H1 (cell line): ENCODE measurements at regions not wholly inside any gene's neighbourhood (a gene's known extent, or its start where the extent isn't known, plus 50 kb on each side); places are given as distances from the start of the nearest gene placed in this dataset.

Experiments used
- CTCF ChIA-PET: fragments of 300-600 bp; sonication (Branson Sonifier 250); formaldehyde crosslinking; loops from one replicate; lab custom pipeline; 2021; ENCODE audit not compliant: partially characterized antibody; lab: Charles Lee
- POLR2A ChIA-PET: fragments of 300-600 bp; sonication (Branson Sonifier 250); formaldehyde crosslinking; loops from one replicate; lab custom pipeline; 2021; ENCODE audit warnings: inconsistent platforms; ENCODE audit not compliant: partially characterized antibody; lab: Charles Lee
- DNase-seq, 2 experiments: peaks; one replicate each; pipeline versions ENCODE4 v3.0.0 to v3.0.0-alpha.2; 2010 to 2022; ENCODE audit warnings: low spot score in 2 of 2, low read depth in 1 of 2, mixed read lengths in 1 of 2
- FAIRE-seq: peaks from 2 replicates; lab custom pipeline; 2011; peaks lifted over from hg19 to GRCh38; lab: Jason Lieb, UNC
- H2AFZ ChIP-seq: 2 replicates; pipeline ENCODE4 v1.8.1; 2012; ENCODE audit warnings: low read length, inconsistent platforms
- H2AK5ac ChIP-seq: 2 replicates; pipeline ENCODE4 v1.6.1; 2013; ENCODE audit warnings: low read depth, low read length
- H2BK120ac ChIP-seq: replicated peaks from 2 replicates; pipeline ENCODE3; 2013; ENCODE audit warnings: low read depth, low read length, inconsistent platforms
- H2BK12ac ChIP-seq: 2 replicates; pipeline ENCODE4 v1.6.1; 2013; ENCODE audit warnings: low read depth, low read length
- H2BK15ac ChIP-seq: 2 replicates; pipeline ENCODE4 v1.6.1; 2013; ENCODE audit warnings: low read length
- H2BK20ac ChIP-seq: 2 replicates; pipeline ENCODE4 v1.6.1; 2013; ENCODE audit warnings: low read length
- H2BK5ac ChIP-seq: 2 replicates; pipeline ENCODE4 v1.6.1; 2013; ENCODE audit warnings: low read depth, low read length
- H3K14ac ChIP-seq: 2 replicates; pipeline ENCODE4 v1.6.1; 2013; ENCODE audit warnings: inconsistent platforms; ENCODE audit not compliant: insufficient read length
- H3K18ac ChIP-seq: 2 replicates; pipeline ENCODE4 v1.6.1; 2013; ENCODE audit warnings: low read length; ENCODE audit errors: extremely low read depth
- H3K23ac ChIP-seq: 2 replicates; pipeline ENCODE4 v1.6.1; 2013; ENCODE audit warnings: inconsistent platforms; ENCODE audit not compliant: insufficient read length
- H3K23me2 ChIP-seq: 2 replicates; pipeline ENCODE4 v1.6.1; 2013; ENCODE audit warnings: low read depth, low read length
- H3K27ac ChIP-seq: 2 replicates; pipeline ENCODE4 v1.6.1; 2011; ENCODE audit warnings: low read depth, low read length, inconsistent platforms
- H3K27me3 ChIP-seq, 4 experiments: replicated peaks in 1 of 4; 1 replicate in 1 of 4; 2 replicates in 3 of 4; pipeline versions ENCODE4 v1.6.1 to v1.8.1; 2011 to 2013; ENCODE audit warnings: low read length in 3 of 4, mild to moderate bottlenecking in 3 of 4, inconsistent platforms in 2 of 4, mixed read lengths in 2 of 4, moderate library complexity in 1 of 4; ENCODE audit not compliant: control insufficient read depth in 3 of 4, insufficient read depth in 3 of 4; ENCODE audit errors: extremely low read depth in 1 of 4
- H3K36me3 ChIP-seq, 4 experiments: 2 replicates each; pipeline versions ENCODE4 v1.6.1 to v1.8.1; 2011 to 2013; ENCODE audit warnings: mild to moderate bottlenecking in 4 of 4, low read length in 3 of 4, moderate library complexity in 2 of 4, control low read depth in 1 of 4, inconsistent platforms in 1 of 4; ENCODE audit not compliant: insufficient read depth in 4 of 4, control insufficient read depth in 2 of 4
- H3K4ac ChIP-seq: replicated peaks from 2 replicates; pipeline ENCODE3; 2013; ENCODE audit warnings: low read length, low read depth, mixed read lengths, inconsistent platforms; ENCODE audit not compliant: insufficient read length
- H3K4me1 ChIP-seq, 4 experiments: replicated peaks in 1 of 4; 1 replicate in 1 of 4; 2 replicates in 3 of 4; pipeline versions ENCODE4 v1.6.1 to v1.8.1; 2011 to 2013; ENCODE audit warnings: low read length in 3 of 4, inconsistent platforms in 2 of 4, mixed read lengths in 1 of 4; ENCODE audit not compliant: insufficient read depth in 4 of 4, control insufficient read depth in 3 of 4
- H3K4me2 ChIP-seq, 2 experiments: 2 replicates each; pipeline versions ENCODE4 v1.6.1 to v1.8.1; 2011 to 2013; ENCODE audit warnings: low read depth in 2 of 2, low read length in 2 of 2, control low read depth in 1 of 2, inconsistent platforms in 1 of 2, mild to moderate bottlenecking in 1 of 2; ENCODE audit not compliant: insufficient read depth in 1 of 2
- H3K4me3 ChIP-seq, 4 experiments: fragments of 200-600, 300-600 bp in 1 of 4; sonication (generic), shearing (Covaris generic), sonication (Bioruptor Twin) in 1 of 4; 2 replicates each; pipeline versions ENCODE4 v1.5.1 to v1.8.1; 2011 to 2016; ENCODE audit warnings: low read length in 4 of 4, low read depth in 3 of 4, control low read depth in 2 of 4, inconsistent platforms in 2 of 4, mild to moderate bottlenecking in 2 of 4, mixed read lengths in 1 of 4, moderate library complexity in 1 of 4; ENCODE audit not compliant: insufficient read depth in 2 of 4; ENCODE audit errors: extremely low read depth in 1 of 4
- H3K56ac ChIP-seq: replicated peaks from 2 replicates; pipeline ENCODE3; 2013; ENCODE audit warnings: low read depth, mild to moderate bottlenecking, mixed read lengths, low read length, inconsistent platforms; ENCODE audit not compliant: insufficient read length
- H3K79me1 ChIP-seq: 2 replicates; pipeline ENCODE4 v1.6.1; 2013; ENCODE audit warnings: low read depth, low read length, control low read depth
- H3K79me2 ChIP-seq, 2 experiments: 2 replicates each; pipeline versions ENCODE4 v1.6.1 to v1.8.1; 2012 to 2013; ENCODE audit warnings: low read length in 2 of 2, mild to moderate bottlenecking in 2 of 2, inconsistent platforms in 1 of 2; ENCODE audit not compliant: insufficient read depth in 2 of 2, control insufficient read depth in 1 of 2
- H3K9ac ChIP-seq, 4 experiments: replicated peaks in 1 of 4; 1 replicate in 1 of 4; 2 replicates in 3 of 4; pipeline versions ENCODE4 v1.6.1 to v1.8.1; 2011 to 2013; ENCODE audit warnings: low read depth in 3 of 4, low read length in 3 of 4, control low read depth in 2 of 4, mild to moderate bottlenecking in 2 of 4, moderate library complexity in 2 of 4, inconsistent platforms in 1 of 4; ENCODE audit errors: extremely low read depth in 1 of 4
- H3K9me3 ChIP-seq, 2 experiments: 2 replicates each; pipeline versions ENCODE4 v1.6.1 to v1.8.1; 2012 to 2013; ENCODE audit warnings: mild to moderate bottlenecking in 2 of 2, moderate library complexity in 2 of 2, control low read depth in 1 of 2, inconsistent platforms in 1 of 2, low read depth in 1 of 2, low read length in 1 of 2, mixed read lengths in 1 of 2; ENCODE audit not compliant: insufficient read depth in 2 of 2
- H4K20me1 ChIP-seq, 2 experiments: replicated peaks in 1 of 2; 2 replicates each; pipeline versions ENCODE3 to v1.8.1; 2011 to 2013; ENCODE audit warnings: inconsistent platforms in 2 of 2, low read length in 2 of 2, mild to moderate bottlenecking in 1 of 2; ENCODE audit not compliant: insufficient read depth in 2 of 2, control insufficient read depth in 1 of 2
- H4K5ac ChIP-seq: 2 replicates; pipeline ENCODE4 v1.6.1; 2013; ENCODE audit warnings: low read length, low read depth, mixed read lengths, inconsistent platforms; ENCODE audit not compliant: insufficient read length
- H4K8ac ChIP-seq: 2 replicates; pipeline ENCODE4 v1.8.0; 2013; ENCODE audit warnings: mild to moderate bottlenecking, moderate library complexity, low read length, inconsistent platforms; ENCODE audit not compliant: insufficient read depth; ENCODE audit errors: extremely low read depth
- H4K91ac ChIP-seq: replicated peaks from 2 replicates; pipeline ENCODE3; 2013; ENCODE audit warnings: low read length, mixed read lengths, inconsistent platforms; ENCODE audit not compliant: insufficient read length
- BRCA1 ChIP-seq: IDR thresholded peaks from 2 replicates; pipeline ENCODE4 v1.6.1; 2012; ENCODE audit warnings: low read depth, low read length, improper control_type of control experiment
- CBX8 ChIP-seq: fragments of 300-800, 300-1000 bp; sonication (generic); IDR thresholded peaks from 2 replicates; pipeline ENCODE4 v1.7.1; 2016; ENCODE audit warnings: low read depth, low read length, borderline replicate concordance
- FOSL1 ChIP-seq: IDR thresholded peaks from 2 replicates; pipeline ENCODE4 v1.6.1; 2011; ENCODE audit warnings: mild to moderate bottlenecking, low read depth, low read length, moderate library complexity; ENCODE audit not compliant: insufficient read depth
- GABPA ChIP-seq: IDR thresholded peaks from 2 replicates; pipeline ENCODE4 v1.6.1; 2011; ENCODE audit warnings: mild to moderate bottlenecking, low read length, moderate library complexity, borderline replicate concordance; ENCODE audit not compliant: insufficient read depth
- JUN ChIP-seq: IDR thresholded peaks from 2 replicates; pipeline ENCODE4 v1.6.1; 2011; ENCODE audit warnings: low read depth, mild to moderate bottlenecking, improper control_type of control experiment, low read length
- KDM5A ChIP-seq: fragments of 200-600 bp; IDR thresholded peaks from 2 replicates; pipeline ENCODE4 v1.7.1; 2012; ENCODE audit warnings: mild to moderate bottlenecking, low read length, inconsistent platforms, mixed read lengths
- PHF8 ChIP-seq: fragments of 200-600 bp; sonication (generic); conservative IDR thresholded peaks from 2 replicates; pipeline ENCODE4 v1.7.1; 2012; ENCODE audit warnings: low read depth, mild to moderate bottlenecking, inconsistent platforms, low read length, moderate library complexity
- POLR2AphosphoS5 ChIP-seq: IDR thresholded peaks from 2 replicates; pipeline ENCODE4 v1.6.1; 2011; ENCODE audit warnings: low read depth, low read length
- SP4 ChIP-seq: IDR thresholded peaks from 2 replicates; pipeline ENCODE4 v1.6.1; 2012; ENCODE audit warnings: low read length, inconsistent platforms
- SRF ChIP-seq: IDR thresholded peaks from 2 replicates; pipeline ENCODE4 v1.6.1; 2011; ENCODE audit warnings: mild to moderate bottlenecking, low read depth, low read length, moderate library complexity
- TAF7 ChIP-seq: optimal IDR thresholded peaks from 2 replicates; pipeline ENCODE3; 2011; ENCODE audit warnings: low read depth, mild to moderate bottlenecking, inconsistent platforms, low read length, moderate library complexity, borderline replicate concordance
- YY1 ChIP-seq: IDR thresholded peaks from 2 replicates; pipeline ENCODE4 v1.6.1; 2011; ENCODE audit warnings: low read depth, mild to moderate bottlenecking, low read length
- WGBS, 2 experiments: shearing (Covaris generic) in 1 of 2; methylation state at CpG; one replicate each; pipeline versions ENCODE4 v1.1.6 to v1.1.7; 2013 to 2015; ENCODE audit warnings: low lambda C conversion rate in 2 of 2, mixed read lengths in 2 of 2, inconsistent platforms in 1 of 2, low coverage in 1 of 2, missing lambda C conversion rate in 1 of 2; ENCODE audit not compliant: insufficient replicate concordance in 2 of 2, insufficient coverage in 1 of 2, insufficient read length in 1 of 2; ENCODE audit errors: extremely low coverage in 1 of 2, missing lambda C conversion rate in 1 of 2; 5-methylcytosine and 5-hydroxymethylcytosine counted together
- TF ChIP-seq, protein P1 (sequence below), 3 experiments: IDR thresholded peaks; 1 replicate in 2 of 3; 2 replicates in 1 of 3; pipeline versions ENCODE4 v1.5.1 to v1.6.1; 2011; ENCODE audit warnings: low read length in 3 of 3, mild to moderate bottlenecking in 3 of 3, inconsistent platforms in 2 of 3, low read depth in 1 of 3, moderate library complexity in 1 of 3; ENCODE audit not compliant: insufficient read depth in 1 of 3; ENCODE audit errors: control extremely low read depth in 1 of 3

DNA sequence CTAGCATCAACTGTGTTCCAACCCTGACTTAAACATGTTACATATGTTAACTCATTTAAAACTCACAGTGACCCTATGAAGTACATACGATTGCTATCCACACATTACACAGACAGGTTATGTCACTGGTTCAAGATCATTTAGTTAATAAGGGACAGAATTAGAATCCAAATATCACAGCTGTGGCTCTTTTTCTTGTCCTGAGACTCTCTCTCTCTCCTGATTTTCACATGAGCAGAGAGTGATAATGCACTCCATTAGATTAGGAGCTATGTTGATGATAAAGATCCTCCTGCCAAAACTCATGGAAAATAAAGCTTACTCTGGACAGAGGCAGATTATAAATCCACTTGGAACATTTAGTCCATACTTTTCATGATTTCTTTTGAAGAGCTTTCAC is 408.3 kb downstream of the PPARGC1A start:
- H4K8ac ChIP-seq: no peak overlapping the region
- H3K36me3 ChIP-seq: no peaks in the 10 kb centered on the region
- no peak overlapping the region for H3K9ac ChIP-seq
- no peak overlapping the region for H3K23ac ChIP-seq
- no peak overlapping the region for H2BK15ac ChIP-seq
- H3K4me2 ChIP-seq: no peak overlapping the region
- H3K4ac ChIP-seq: no peak overlapping the region
- no peaks in the 10 kb centered on the region for H3K23me2 ChIP-seq
- FAIRE-seq: no peak
- no peak for DNase-seq
- no peak overlapping the region for H3K18ac ChIP-seq
- H2AFZ ChIP-seq: no peak overlapping the region
- no peak overlapping the region for H2BK5ac ChIP-seq
- H3K14ac ChIP-seq: no peak overlapping the region
- ChIA-PET POLR2A (no interaction called here), CTCF (interaction anchor here (1.0 kb wide), 1 partner anchor 24 kb away, joined by 3 read pairs; no protein-coding TSS in a partner anchor)
- H2AK5ac ChIP-seq: no peak overlapping the region
- H4K5ac ChIP-seq: no peak overlapping the region
- H3K79me2 ChIP-seq: no peaks in the 10 kb centered on the region
- H4K91ac ChIP-seq: no peak overlapping the region
- no peak overlapping the region for H3K4me3 ChIP-seq
- no peak overlapping the region for H2BK20ac ChIP-seq
- no peaks in the 10 kb centered on the region for H3K27me3 ChIP-seq
- no peaks in the 10 kb centered on the region for H3K79me1 ChIP-seq
- H2BK12ac ChIP-seq: no peak overlapping the region
- H2BK120ac ChIP-seq: no peak overlapping the region
- no peaks in the 10 kb centered on the region for H4K20me1 ChIP-seq
- no peaks in the 10 kb centered on the region for H3K4me1 ChIP-seq
- H3K56ac ChIP-seq: no peak overlapping the region
- WGBS, 2 experiments: 96% methylated on average over 1 of the region's 1 CpG; no CpG with 5 or more reads in 1 of the 2 experiments
- H3K27ac ChIP-seq: no peak overlapping the region
- H3K9me3 ChIP-seq: no peaks in the 10 kb centered on the region; a peak in 1 of 4 replicates
- TF ChIP-seq BRCA1 (no peak), CBX8 (no peak), POLR2AphosphoS5 (no peak), FOSL1 (no peak), TAF7 (no peak), SRF (no peak), SP4 (no peak), JUN (no peak), GABPA (no peak), KDM5A (no peak), PHF8 (no peak), YY1 (no peak)
- TF ChIP-seq, protein P1, sequence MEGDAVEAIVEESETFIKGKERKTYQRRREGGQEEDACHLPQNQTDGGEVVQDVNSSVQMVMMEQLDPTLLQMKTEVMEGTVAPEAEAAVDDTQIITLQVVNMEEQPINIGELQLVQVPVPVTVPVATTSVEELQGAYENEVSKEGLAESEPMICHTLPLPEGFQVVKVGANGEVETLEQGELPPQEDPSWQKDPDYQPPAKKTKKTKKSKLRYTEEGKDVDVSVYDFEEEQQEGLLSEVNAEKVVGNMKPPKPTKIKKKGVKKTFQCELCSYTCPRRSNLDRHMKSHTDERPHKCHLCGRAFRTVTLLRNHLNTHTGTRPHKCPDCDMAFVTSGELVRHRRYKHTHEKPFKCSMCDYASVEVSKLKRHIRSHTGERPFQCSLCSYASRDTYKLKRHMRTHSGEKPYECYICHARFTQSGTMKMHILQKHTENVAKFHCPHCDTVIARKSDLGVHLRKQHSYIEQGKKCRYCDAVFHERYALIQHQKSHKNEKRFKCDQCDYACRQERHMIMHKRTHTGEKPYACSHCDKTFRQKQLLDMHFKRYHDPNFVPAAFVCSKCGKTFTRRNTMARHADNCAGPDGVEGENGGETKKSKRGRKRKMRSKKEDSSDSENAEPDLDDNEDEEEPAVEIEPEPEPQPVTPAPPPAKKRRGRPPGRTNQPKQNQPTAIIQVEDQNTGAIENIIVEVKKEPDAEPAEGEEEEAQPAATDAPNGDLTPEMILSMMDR (IDR thresholded peaks at IDR 0.05; ENCODE audit: control extremely low read depth in 1 of 3, insufficient read depth in 1 of 3, low read depth in 1 of 3, low read length in 3 of 3): no peak
